ENCODE measurements at regions not wholly inside any gene's neighbourhood (a gene's known extent, or its start where the extent isn't known, plus 50 kb on each side); places are given as distances from the start of the nearest gene placed in this dataset.

GRCh38 chr9:106643211-106643930 is 219.6 kb upstream of the ZNF462 start:
- no peaks in the 10 kb centered on the region for H3K27me3 ChIP-seq
- no peaks in the 10 kb centered on the region for H3K9me2 ChIP-seq (replicated peaks; ENCODE audit: insufficient read depth)
- WGBS (ENCODE audit: low lambda C conversion rate, missing lambda C conversion rate) = 96% methylated on average over 3 of the region's 3 CpGs
- TF ChIP-seq EZH2phosphoT487 (IDR thresholded peaks at IDR 0.05; ENCODE audit: low read depth, severe bottlenecking, unreplicated experiment) = no peak
- TF ChIP-seq CTCF (IDR thresholded peaks at IDR 0.05; ENCODE audit: poor library complexity) = no peak
- TF ChIP-seq EZH2 (IDR thresholded peaks at IDR 0.05; ENCODE audit: borderline replicate concordance) = no peak
- no peak overlapping the region for H3K27ac ChIP-seq
- H4K20me1 ChIP-seq (ENCODE audit: insufficient read depth, poor library complexity, severe bottlenecking) = no peaks in the 10 kb centered on the region
- H3K79me2 ChIP-seq = no peaks in the 10 kb centered on the region
- H3K4me1 ChIP-seq (ENCODE audit: insufficient read depth) = no peaks in the 10 kb centered on the region
- H3K9me3 ChIP-seq (ENCODE audit: low read depth) = no peaks in the 10 kb centered on the region
- DNase-seq (ENCODE audit: low spot score) = no peak
- H2AFZ ChIP-seq = no peak overlapping the region
- H3K36me3 ChIP-seq (replicated peaks; ENCODE audit: insufficient read depth, low read depth) = no peaks in the 10 kb centered on the region
- H3K4me3 ChIP-seq = no peak overlapping the region
- no peak overlapping the region for H3K4me2 ChIP-seq

GRCh38 chr9:106644661-106645060 is 218.3 kb upstream of the ZNF462 start:
- Histone ChIP-seq H3K4me2 (no peak overlapping the region), H3K9me2 (replicated peaks; ENCODE audit: insufficient read depth) (no peaks in the 10 kb centered on the region), H3K27ac (no peak overlapping the region), H4K20me1 (ENCODE audit: insufficient read depth, poor library complexity, severe bottlenecking) (no peaks in the 10 kb centered on the region), H3K27me3 (no peaks in the 10 kb centered on the region), H3K4me3 (no peak overlapping the region), H2AFZ (no peak overlapping the region), H3K9me3 (ENCODE audit: low read depth) (no peaks in the 10 kb centered on the region), H3K79me2 (no peaks in the 10 kb centered on the region), H3K4me1 (ENCODE audit: insufficient read depth) (no peaks in the 10 kb centered on the region), H3K36me3 (replicated peaks; ENCODE audit: insufficient read depth, low read depth) (no peaks in the 10 kb centered on the region)
- no peak for TF ChIP-seq EZH2 (IDR thresholded peaks at IDR 0.05; ENCODE audit: borderline replicate concordance)
- WGBS (ENCODE audit: low lambda C conversion rate, missing lambda C conversion rate) = 93% methylated on average over 3 of the region's 3 CpGs
- DNase-seq (ENCODE audit: low spot score) = no peak

- TF ChIP-seq EZH2 (IDR thresholded peaks at IDR 0.05; ENCODE audit: borderline replicate concordance) = no peak
- TF ChIP-seq EZH2phosphoT487 (IDR thresholded peaks at IDR 0.05; ENCODE audit: low read depth, severe bottlenecking, unreplicated experiment) = no peak
- TF ChIP-seq CTCF (IDR thresholded peaks at IDR 0.05; ENCODE audit: poor library complexity) = peak; percentile 34
- H3K79me2 ChIP-seq = no peaks in the 10 kb centered on the region
Observed at GRCh38 chr9:106648799-106649198, 214.2 kb upstream of the ZNF462 start.

GRCh38 chr9:106649664-106650063 is 213.3 kb upstream of the ZNF462 start:
- no peak overlapping the region for H2AFZ ChIP-seq
- no peaks in the 10 kb centered on the region for H3K36me3 ChIP-seq (replicated peaks; ENCODE audit: insufficient read depth, low read depth)
- no peak overlapping the region for H3K4me2 ChIP-seq
- H3K4me1 ChIP-seq (ENCODE audit: insufficient read depth) = no peaks in the 10 kb centered on the region
- 94% methylated on average over 4 of the region's 4 CpGs for WGBS (ENCODE audit: low lambda C conversion rate, missing lambda C conversion rate)
- H4K20me1 ChIP-seq (ENCODE audit: insufficient read depth, poor library complexity, severe bottlenecking) = no peaks in the 10 kb centered on the region
- no peaks in the 10 kb centered on the region for H3K9me2 ChIP-seq (replicated peaks; ENCODE audit: insufficient read depth)
- H3K79me2 ChIP-seq = no peaks in the 10 kb centered on the region
- no peak overlapping the region for H3K4me3 ChIP-seq
- H3K27me3 ChIP-seq = no peaks in the 10 kb centered on the region
- H3K9me3 ChIP-seq (ENCODE audit: low read depth) = no peaks in the 10 kb centered on the region
- H3K27ac ChIP-seq = no peak overlapping the region
- no peak for TF ChIP-seq CTCF (IDR thresholded peaks at IDR 0.05; ENCODE audit: poor library complexity)
- no peak for TF ChIP-seq EZH2 (IDR thresholded peaks at IDR 0.05; ENCODE audit: borderline replicate concordance)
- no peak for TF ChIP-seq EZH2phosphoT487 (IDR thresholded peaks at IDR 0.05; ENCODE audit: low read depth, severe bottlenecking, unreplicated experiment)
- DNase-seq (ENCODE audit: low spot score) = no peak

More at GRCh38 chr9:106648799-106649198, 214.2 kb upstream of the ZNF462 start:
- no peaks in the 10 kb centered on the region for H3K9me2 ChIP-seq (replicated peaks; ENCODE audit: insufficient read depth)
- no peaks in the 10 kb centered on the region for H3K36me3 ChIP-seq (replicated peaks; ENCODE audit: insufficient read depth, low read depth)
- H3K4me3 ChIP-seq = no peak overlapping the region
- H3K4me1 ChIP-seq (ENCODE audit: insufficient read depth) = no peaks in the 10 kb centered on the region
- H2AFZ ChIP-seq = no peak overlapping the region
- H3K27me3 ChIP-seq = no peaks in the 10 kb centered on the region
- H3K4me2 ChIP-seq = no peak overlapping the region
- 56% methylated on average over 2 of the region's 2 CpGs for WGBS (ENCODE audit: low lambda C conversion rate, missing lambda C conversion rate)
- no peaks in the 10 kb centered on the region for H4K20me1 ChIP-seq (ENCODE audit: insufficient read depth, poor library complexity, severe bottlenecking)
- no peak overlapping the region for H3K27ac ChIP-seq
- DNase-seq (ENCODE audit: low spot score) = peak; percentile 18
- no peaks in the 10 kb centered on the region for H3K9me3 ChIP-seq (ENCODE audit: low read depth)

Measured in hepatocyte (in vitro differentiated cells).